ENCODE measurements at regions not wholly inside any gene's neighbourhood (a gene's known extent, or its start where the extent isn't known, plus 50 kb on each side); places are given as distances from the start of the nearest gene placed in this dataset.
A peak's percentile ranks its signal among the peaks of the same experiment; 100 is the strongest.
"Not testable (repeated sequence)": the region's sequence is repeated elsewhere in the genome, so short reads cannot be mapped to it uniquely, and the experiment has no call there.

DNA sequence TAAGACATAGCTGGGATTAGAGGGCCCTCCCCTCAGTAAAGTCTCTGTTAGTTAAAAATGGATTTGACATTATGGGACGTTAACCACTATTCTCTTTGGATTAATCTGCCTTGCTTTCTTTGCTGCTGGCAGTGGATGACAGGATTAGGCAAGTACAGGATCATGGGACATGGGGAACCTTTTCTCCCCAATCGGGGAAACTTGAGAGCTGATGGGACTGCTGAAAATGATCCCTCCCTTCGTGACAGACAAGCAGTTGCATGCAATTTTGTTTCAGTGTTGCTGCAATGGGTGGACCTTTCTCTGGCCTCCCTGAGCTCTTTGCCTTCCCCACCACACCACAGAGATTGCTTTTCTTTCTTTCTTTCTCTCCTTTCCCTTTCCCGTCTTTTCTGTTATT, 120.2 kb upstream of the BANK1 start:
- peak; percentile 74 for DNase-seq (ENCODE audit: low read depth)

DNA sequence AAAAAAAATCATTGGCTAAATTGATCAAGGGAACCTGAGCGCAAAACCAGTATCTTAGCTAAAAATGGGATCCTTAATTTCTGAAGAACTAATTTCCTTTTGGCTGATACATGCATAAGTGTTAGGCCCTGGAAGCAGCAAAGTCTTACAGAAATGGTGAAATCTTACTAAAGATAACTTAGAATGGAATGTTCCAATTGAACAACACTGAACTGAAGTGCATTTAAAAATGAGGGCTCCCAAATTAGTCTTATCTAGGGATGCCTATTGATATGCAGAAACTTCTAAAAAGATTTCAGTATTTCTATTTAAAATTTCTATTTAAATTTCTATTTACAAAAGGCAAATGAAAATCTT, 120.7 kb upstream of the BANK1 start:
- DNase-seq (ENCODE audit: low read depth), result peak; percentile 15

DNA sequence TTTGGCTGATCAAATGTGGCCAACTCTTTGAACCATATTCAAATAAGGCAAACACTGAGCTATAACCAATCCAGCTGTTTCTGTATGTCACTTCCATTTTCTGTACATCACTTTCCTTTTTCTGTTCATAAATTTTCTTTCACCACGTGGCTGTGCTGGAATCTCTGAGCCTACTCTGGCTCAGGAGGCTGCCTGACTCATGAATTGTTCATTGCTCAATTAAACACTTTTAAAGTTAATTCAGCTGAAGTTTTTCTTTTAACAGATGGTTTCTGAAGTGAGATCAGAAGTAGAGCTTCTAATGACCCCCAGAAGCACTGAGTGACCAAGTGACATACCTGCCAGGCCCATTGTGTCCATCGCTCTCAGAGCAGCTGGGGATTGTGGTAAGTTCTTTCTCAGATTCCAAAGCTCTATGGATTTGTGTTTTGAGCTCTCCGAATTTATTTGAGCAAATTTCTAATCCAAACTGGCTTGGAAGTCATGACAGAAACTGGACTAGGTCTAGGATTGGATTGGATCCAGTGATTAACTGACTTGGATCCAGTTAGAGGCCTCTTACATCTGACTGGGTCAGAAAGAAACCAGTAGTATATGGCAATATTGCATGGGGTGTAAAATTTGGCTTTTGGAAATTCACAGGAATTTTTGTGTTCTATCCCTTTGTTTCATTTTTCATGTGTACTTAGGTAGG, 121.2 kb upstream of the BANK1 start:
- no peak for DNase-seq (ENCODE audit: low read depth)

DNA sequence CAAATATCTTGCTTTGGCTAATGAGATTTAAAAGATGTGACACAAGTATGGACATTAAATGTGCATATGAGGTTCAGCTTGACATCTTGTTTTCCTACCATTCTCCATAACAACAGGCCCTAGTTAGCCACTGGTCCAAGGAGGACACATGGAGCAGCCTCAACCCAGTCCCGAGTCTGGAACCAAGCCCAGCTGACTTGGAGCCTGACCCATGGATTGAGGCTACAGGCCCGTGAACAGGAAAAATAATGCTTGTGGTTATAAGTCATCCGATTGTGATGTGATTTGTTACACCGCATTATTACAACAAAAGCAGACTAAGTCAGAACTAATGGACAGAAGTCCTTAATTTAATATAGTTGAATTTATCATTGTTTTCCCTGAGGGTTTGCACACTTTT, 123.2 kb upstream of the BANK1 start:
- peak; percentile 35 for DNase-seq (ENCODE audit: low read depth)

DNA sequence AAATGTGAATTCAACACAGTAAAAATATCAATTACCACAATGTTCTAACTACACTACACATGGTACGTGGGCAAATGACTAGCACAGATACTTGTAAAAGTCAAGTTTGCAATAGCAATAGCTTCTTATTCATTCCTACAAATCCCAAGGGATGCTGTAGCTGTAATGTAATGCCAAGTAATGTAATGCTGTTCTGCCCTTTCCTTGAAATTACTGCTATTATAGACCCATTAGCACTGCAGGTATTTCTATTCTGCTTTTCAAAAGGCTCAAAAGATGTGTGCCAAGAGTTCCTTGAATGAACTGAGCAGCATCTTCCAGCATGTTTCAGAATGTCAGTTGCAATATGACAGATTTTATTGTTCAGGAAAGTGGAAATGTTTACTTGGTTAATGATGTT, 129.9 kb upstream of the BANK1 start:
- DNase-seq (ENCODE audit: low read depth), result peak; percentile 67

DNA sequence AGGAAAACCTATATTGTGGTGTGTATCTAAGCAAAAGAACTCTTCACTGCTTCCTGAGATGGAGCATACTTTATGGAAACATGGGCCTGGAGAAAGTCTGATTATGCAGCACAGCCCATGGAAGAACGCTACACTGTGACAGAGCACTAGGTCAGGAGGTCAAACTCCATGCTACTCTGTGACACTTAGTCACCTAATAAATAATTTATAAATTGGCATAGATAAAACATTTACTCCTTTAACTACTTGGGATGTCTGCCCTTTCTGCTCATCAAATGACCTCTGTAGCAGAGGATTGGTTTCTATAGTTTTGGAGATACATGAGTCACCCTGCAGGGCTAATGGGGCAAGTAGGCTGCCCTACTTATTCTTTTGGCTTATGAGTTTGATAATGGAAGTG, 134.7 kb upstream of the BANK1 start:
- no peak for DNase-seq (ENCODE audit: low read depth)

DNA sequence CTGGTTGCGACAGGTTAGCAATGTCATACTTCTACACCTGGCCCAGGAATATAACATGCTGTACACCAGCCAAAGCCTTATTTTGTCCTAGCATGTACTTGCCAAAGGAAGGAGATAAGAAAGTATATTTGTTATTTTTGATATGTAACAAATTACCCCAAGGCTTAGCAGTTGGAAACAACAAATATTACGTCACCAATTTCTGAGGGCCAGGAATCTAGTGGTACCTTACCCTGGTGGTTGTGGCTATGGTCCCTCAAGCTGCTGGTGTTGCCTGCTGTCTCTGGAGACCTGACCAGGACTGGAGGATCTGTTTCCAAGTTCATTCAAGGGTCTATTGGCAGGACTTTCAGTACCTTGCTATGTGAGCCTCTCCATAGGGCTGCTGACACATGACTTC, 135.5 kb upstream of the BANK1 start:
- no peak for DNase-seq (ENCODE audit: low read depth)

DNA sequence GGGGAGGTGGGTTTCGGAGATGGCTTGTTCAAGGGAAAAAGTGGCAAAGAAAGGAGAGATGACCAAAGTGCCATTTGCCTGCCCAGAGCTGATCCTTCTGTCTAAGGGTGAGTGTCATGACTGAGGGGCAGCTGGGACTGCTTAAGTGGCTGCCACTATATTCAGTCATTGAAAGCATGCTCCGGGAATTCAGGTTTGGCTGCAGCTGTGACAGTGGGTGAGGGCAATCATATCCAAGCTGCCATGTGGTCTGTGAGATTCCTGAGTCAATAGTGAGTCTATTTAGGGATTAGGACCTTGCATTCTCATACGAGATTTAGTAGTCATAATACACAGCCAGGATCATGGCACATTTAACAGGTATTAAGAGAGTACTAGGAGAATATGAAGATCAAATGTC, 138.8 kb upstream of the BANK1 start:
- DNase-seq (ENCODE audit: low read depth), result no peak

DNA sequence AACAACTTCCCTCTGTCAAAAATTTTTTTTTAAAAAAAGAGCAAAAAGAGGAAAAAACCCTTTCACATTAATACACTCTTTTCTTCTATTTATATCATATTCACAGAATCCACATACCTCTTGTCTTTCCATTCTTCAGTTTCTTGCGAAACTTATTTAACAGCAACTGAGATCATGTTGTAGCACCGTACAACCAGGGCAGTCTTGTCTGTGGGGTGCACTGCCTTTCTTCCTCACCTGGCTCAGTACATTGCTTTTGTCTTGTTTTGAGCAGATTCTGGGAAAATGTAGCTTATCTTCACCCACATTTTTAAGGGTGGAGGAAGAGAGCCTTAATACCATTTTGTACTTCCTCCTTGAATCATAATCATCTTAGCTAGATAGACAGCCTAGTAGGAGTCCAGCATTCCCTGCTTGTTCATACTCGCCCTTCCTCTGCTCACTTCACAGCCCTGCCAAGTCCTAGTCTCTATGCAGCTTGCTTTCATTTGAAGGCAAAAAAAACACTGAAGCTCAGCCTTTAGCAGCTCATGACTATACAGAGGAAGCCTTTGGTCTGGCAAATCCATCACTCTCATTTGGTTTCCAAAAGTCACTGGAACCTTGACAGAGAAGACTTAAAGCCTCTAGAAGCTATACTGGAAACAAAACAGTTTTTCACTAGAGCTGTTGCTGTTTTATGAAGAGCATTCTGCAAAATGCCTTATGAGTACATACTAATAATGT, 140.6 kb upstream of the BANK1 start:
- DNase-seq (ENCODE audit: low read depth), result peak; percentile 43

DNA sequence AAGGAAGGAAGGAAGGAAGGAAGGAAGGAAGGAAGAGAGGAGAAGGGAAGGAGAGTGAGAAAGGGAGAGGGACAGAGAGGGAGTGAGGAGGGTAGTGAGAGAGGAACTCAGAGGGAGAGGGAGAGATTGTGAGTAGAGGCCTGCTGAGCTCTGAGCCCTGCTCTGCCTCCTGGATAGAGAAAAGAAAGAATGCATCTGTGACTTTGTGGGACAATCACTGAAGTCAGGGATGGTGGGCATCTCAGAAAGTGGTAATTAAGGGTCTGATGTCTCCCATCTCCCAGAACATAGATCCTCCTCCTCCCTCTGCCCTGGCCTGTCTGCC, 142.9 kb upstream of the BANK1 start:
- DNase-seq (ENCODE audit: low read depth), result no peak

DNA sequence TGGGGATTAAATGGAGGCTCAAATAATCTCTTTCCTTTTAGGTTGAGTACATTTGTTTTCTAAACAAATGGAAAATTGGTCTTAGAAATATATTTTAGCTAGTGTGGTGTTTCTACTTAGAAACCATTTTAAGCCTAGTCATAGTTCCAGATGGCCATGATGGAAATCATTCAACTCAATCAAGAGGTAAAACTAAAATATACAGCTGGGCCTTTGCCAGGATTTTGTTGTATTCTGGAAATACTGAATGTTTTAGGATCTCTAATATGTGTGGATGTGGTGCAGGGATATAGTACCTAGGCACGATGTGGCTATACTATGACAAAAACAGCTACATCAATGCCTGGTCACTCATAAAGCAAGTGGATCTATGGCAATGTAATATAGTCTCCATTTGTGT, 146.0 kb upstream of the BANK1 start:
- DNase-seq (ENCODE audit: low read depth), result no peak

DNA sequence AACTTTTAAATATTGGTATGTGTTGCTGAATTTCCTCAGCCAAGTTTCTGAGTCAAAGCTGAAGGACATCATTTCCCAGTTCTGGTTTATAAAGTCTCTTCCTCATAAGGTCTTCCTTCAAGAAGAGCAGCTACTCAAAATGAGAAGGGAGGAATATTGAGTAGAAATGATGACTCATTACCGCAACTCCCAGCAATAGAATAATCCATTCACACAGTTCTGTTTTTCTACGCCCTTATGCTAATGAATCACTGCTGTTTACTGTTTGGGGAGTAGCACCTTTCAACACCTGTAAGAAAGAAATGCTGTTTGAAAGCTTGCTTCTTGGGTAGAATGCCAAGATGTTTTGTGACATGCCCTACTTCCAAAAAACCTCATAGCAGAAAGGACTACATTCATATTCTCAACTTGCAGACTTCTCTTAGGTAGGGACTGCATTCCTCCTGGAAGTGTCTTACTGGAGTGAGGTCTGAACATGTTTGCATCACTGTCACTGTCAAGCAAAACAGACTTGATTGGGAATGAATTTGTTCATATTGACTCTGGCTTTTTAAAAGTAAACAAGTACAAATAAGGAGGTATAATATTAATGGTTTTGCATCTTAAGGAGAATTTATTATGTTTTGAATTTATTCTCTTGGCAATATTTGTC, 147.2 kb upstream of the BANK1 start:
- DNase-seq (ENCODE audit: low read depth), result no peak

DNA sequence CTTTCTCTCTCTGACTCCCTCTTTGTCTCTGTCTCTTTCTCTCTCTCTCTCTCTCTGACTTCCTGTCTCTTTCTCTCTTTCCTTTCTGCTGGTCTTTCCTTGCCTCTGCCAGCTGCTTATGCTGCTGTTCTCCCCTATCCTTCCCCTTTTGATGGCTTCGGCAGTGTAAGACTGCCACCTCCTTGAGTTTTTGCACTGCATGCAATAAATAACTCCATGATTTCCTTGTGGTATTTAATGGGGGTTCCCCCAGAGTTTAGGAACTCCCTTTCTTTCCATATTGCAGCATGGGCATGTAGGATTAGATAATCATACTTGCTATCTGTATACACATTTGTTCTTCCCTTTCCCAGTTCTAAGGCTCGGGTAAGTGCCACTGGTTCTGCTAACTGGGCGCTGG, 157.8 kb upstream of the BANK1 start:
- DNase-seq (ENCODE audit: low read depth), result not testable (repeated sequence)

DNA sequence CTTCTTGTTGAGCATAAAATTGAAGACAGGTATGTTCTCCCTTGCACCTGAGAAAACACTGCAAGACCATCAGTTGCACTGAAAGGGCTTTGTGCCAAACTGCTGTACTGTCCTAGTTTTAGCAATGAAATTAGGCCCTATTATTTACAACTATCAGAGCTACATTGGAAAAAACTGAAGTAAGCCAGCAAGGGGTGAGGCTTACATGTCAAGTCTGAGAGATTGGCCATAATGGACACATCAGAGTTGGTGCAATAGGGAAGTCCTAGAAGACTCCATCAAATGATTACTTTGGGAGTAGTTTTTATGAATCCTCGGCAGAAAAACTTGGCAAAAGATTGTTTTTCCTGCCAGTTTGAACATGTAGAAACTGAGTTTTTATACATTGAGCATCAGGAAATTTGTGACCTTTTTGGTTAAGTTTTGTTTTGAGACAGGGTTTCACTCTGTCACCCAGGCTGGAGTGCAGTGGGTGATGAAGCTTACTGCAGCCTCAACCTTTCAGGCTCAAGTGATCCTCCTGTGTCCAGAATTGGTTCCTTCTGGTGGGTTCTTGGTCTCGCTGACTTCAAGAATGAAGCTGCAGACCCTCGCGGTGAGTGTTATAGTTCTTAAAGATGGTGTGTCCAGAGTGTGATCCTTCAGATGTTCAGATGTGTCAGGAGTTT, 160.1 kb upstream of the BANK1 start:
- DNase-seq (ENCODE audit: low read depth), result no peak

DNA sequence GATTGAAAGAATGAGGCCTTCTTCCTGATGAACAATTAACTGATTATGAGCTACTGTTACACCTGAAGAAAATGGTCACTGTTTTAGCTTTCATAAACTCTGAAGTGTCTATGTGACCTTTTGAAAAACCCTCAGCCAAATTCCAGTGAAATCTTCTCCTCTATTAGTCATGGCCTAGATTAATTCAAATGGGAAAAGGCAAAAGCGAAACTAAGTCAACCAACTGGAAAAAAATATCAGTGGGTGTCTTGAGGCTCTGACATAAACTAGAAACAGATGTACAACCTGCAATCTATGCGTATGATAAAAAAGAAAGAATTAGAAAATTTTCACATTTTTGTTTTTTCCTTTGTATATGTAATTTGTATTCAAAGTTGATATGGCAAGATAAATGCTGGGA, 169.4 kb upstream of the BANK1 start:
- peak; percentile 64 for DNase-seq (ENCODE audit: low read depth)

DNA sequence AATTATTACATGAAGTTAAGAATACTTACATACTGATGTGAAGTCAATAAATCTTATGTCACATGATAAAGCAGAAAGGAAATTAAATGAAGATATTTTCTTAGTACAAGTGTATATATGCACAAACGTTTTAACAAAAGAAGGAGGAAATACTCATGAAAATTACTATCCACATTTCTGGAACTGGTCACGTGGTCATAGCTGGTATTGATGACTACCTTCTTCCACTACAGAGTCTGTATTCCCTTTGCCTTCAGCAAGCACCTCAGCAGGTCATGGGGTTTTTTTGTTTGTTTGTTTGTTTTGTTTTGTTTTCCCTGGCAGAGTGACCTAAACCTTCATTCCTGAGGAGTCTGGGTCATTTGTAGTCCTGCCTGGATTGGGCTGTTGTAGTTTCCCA, 174.9 kb upstream of the BANK1 start:
- no peak for DNase-seq (ENCODE audit: low read depth)

DNA sequence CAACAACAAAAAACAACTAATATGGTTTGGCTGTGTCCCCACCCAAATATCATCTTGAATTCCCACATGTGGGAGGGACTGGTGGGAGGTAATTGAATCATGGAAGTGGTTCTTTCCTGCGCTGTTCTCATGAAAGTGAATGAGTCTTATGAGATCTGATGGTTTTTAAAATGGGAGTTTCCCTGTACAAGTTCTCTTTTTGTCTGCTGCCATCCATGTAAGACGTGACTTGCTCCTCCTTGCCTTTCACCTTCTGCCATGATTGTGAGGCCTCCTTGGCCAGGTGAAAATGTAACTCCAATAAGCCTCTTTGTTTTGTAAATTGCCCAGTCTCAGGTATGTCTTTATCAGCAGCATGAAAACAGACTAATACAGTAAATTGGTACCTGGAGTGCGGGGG, 183.5 kb upstream of the BANK1 start:
- DNase-seq (ENCODE audit: low read depth), result not testable (repeated sequence)

DNA sequence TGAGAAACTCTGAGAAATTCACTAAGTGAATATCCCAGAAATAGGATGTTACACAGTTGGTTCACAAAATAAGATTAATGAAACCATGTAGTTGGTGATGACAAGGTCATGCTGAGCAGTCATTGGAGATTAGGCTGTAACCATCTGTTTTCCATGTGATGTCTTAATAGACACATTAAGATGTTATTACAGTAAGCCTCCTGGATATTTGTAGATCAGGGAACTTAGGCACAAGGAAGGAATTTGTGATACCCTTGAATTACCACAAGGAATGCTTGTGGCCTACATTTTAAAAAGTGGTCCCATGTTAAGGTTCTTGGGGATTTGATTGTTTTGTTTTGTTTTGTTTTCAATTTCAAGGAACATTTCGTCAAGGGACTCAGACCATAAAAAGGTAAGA, 185.6 kb upstream of the BANK1 start:
- peak; percentile 19 for DNase-seq (ENCODE audit: low read depth)

DNA sequence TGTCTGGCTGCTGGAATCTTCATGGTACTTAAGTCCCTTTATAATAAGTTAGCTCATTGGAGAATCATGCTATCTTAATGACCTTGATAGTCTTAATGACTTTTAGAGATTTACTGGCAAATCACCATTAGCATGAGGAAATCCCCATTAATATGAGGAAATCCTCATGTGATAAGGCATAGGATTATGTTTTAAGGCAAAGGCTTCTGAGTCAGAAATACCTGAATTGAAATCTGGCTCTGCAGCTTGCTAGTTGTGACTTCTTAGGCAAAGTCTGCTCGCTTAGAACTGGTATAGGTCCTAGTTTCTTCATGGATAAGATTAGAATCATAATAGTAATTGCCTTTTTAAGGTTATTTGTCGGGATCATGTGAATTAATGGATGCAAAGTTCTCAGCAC, 190.2 kb upstream of the BANK1 start:
- DNase-seq (ENCODE audit: low read depth), result no peak

DNA sequence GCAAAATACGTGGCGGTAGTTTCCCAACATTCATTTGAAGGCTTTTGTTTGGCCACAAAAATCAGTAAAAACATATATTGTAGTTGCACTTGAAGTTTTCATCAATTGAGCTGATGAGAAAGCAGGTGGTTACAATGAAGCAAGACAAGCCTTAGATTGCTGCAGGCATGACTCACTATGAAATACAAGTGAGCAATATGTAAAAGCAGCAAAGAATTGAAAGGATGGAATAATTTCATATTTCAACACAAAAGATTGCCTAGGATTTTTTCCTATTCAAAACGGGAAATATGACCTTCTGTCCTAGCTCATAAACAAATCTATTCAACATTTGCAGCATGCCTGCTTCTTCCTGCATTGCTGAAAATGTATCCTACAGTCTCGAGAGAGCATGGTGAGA, 190.9 kb upstream of the BANK1 start:
- DNase-seq (ENCODE audit: low read depth), result peak; percentile 82

DNA sequence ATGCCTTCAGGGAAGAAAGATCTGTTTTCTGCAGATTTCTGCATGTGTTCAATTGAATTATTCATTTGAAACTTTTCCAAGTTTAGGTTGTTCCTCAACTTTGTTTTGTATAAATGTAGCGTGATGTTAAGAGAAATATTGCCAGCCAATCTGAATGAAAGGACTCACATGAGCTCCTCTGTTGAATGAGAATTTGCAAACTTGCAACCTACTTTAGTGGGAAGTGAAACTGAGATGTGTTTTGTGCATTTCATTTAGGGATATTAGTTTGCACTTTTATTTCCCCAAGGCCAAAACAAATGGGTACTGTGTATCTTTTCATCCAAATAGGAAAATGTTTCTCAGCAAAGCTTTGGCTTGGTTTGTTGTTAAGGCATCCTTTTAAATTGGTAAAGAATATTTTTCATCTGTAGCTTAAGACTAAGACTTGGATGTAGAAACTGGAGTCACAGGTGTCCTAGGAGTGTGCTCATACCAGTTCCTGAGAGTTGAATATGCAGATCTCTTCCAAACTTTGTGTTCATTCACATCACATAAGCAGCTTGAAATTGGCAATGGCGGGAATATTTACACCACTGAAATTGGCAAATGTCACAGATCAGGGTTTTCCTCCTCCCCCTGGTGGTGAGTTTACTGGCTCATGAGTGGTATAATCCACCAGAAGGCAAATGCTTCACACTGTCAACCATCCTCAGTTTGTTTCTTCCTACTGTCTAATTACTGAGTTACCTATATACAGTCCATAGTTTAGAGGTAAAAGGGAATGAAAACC, 193.6 kb upstream of the BANK1 start:
- DNase-seq (ENCODE audit: low read depth), result no peak

DNA sequence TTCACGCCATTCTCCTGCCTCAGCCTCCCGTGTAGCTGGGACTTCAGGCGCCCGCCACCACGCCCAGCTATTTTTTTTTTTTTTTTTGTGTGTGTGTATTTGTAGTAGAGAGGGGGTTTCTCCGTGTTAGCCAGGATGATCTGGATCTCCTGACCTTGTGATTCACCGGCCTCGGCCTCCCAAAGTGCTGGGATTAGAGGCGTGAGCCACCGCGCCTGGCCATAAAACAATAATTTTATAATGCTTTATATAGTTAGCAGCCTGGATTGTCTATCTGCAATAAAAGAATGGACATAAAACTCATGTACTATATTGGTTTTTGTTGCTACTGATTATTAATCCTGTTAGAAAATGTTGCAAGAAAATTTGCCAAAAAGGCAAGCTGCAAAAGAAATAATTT, 195.9 kb upstream of the BANK1 start:
- DNase-seq (ENCODE audit: low read depth), result no peak

Measured in fibroblast of gingiva (primary cell).